Medulla oblongata (tissue), 1 donor: ENCODE measurements at regions not wholly inside any gene's neighbourhood (a gene's known extent, or its start where the extent isn't known, plus 50 kb on each side); places are given as distances from the start of the nearest gene placed in this dataset.
A peak's percentile ranks its signal among the peaks of the same experiment; 100 is the strongest.
"Not testable (repeated sequence)": the region's sequence is repeated elsewhere in the genome, so short reads cannot be mapped to it uniquely, and the experiment has no call there.

Experiments
- DNase-seq: peaks from one replicate; pipeline ENCODE4 v3.0.0-alpha.2; 2015; ENCODE audit errors: extremely low spot score

- DNase-seq, result no peak
These were observed 52.3 kb upstream of the COL5A2 start for GRCh38 chr2:189231719-189232323.

DNA sequence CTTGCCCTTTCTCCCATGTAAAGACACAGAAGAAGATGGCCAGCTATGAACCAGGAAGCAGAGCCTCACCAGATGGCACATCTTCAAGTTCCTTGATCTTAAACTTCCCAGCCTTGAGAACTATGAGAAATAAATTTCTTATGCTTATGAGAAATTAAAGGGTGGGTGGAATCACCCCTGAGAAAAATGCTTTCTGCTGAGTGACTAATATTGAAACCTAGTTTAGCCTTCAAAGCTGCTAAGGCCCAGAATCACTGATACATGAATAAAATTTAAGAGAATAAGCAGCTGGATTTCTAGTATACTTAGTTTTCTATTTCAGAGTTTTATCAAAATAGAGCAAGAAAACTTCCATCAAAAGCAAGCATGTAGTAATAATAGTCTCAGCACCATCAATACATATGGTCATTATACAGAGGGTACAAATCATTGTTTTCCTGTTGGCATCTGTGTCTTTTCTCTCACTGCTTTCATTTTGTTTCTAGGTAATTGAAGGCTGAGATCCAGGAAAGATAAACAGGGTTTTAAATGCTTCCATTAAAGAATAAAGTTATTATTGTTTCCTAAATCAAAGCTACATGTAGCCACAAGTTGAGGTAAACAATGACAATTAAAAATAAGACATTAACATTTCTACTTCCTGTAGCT lies 53.3 kb upstream of the COL5A2 start:
- DNase-seq, result no peak

- DNase-seq, result no peak
These were observed 54.0 kb upstream of the COL5A2 start for GRCh38 chr2:189233527-189233926.

DNA sequence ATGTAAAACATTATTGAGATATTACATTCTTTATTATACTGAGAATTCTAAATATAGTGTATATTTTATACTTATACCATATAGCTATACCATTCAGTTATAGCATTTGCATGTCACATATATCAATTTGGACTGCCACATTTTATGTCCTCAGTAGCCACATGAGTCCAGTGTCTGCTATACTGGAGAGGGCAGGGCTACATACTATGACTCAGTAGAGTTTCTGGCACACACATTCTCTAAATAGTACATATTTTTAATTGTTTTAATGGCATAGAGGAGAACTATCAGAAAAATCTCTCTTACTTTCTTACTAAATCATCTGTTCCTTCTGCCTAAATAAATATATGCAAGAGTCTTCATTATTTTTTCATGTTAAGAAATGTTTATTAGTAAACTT lies 55.4 kb upstream of the COL5A2 start:
- DNase-seq, result no peak

- no peak for DNase-seq
These were observed 56.5 kb upstream of the COL5A2 start for GRCh38 chr2:189236066-189236465.

DNA sequence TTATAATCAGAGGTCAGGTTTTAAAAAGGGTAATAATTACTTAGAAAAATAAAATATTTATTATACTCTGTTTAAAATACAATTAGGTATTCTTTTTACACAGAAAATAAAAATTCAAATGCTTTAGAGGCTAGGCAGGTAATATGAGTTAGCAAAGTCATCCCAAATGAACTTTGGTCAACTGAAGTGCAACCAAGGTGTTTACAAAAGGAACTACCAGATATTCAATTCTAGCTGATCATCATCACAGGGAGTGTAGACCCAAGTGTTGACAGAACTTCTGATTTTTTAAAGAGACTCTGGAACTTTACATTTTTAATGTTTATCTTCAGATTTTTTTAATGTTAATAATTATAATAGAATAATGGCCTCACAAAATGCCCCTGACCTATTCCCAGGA lies 59.3 kb upstream of the COL5A2 start:
- DNase-seq, result no peak

DNA sequence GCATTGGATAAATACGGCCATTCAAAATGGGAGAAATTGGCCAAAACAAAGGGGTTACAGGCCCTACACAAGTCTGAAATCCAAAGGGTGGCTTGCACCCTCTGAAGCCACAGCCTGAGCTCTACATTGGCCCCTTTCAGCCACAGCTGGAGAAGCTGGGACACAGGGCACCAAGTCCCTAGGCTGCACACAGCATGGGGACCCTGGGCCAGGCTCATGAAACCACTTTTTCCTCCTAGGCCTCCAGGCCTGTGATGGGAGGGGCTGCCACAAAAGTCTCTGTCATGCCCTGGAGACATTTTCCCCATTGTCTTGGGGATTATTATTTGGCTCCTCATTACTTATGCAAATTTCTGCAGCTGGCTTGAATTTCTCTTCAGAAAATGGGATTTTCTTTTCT lies 64.3 kb upstream of the COL5A2 start:
- DNase-seq, result not testable (repeated sequence)

- DNase-seq, result no peak
These were observed 67.7 kb upstream of the COL5A2 start for GRCh38 chr2:189247276-189247675.

GRCh38 chr2:189248141-189248540 lies 68.6 kb upstream of the COL5A2 start:
- DNase-seq, result no peak

DNA sequence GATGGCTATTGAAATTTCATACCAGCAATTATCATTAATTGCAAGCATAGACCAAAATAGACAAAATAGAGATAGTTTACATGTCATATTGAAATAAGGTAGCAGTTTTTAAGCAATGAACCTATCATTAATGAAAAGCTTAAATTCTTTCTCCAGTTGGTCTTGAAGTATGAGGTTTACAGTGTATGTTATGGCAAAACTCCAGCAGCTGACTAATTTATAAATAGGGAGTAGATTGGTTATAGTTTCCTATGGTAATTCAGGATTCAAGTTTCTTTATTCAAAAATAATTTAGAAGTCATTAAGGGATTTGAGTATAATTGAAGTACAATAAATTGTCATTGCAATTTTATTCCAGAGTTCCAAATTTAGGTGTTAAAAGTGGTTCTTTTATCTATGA lies 69.6 kb upstream of the COL5A2 start:
- no peak for DNase-seq

- no peak for DNase-seq
These were observed 70.3 kb upstream of the COL5A2 start for GRCh38 chr2:189249901-189250300.

GRCh38 chr2:189252991-189253675 lies 73.6 kb upstream of the COL5A2 start:
- no peak for DNase-seq

- no peak for DNase-seq
These were observed 74.3 kb upstream of the COL5A2 start for GRCh38 chr2:189253836-189254235.

- peak; percentile 28 for DNase-seq
These were observed 74.8 kb upstream of the COL5A2 start for GRCh38 chr2:189254268-189254883.

- no peak for DNase-seq
These were observed 76.2 kb upstream of the COL5A2 start for GRCh38 chr2:189255711-189256110.

- no peak for DNase-seq
These were observed 79.2 kb upstream of the COL5A2 start for GRCh38 chr2:189258616-189259365.

- DNase-seq, result no peak
These were observed 80.8 kb upstream of the COL5A2 start for GRCh38 chr2:189260361-189260814.

DNA sequence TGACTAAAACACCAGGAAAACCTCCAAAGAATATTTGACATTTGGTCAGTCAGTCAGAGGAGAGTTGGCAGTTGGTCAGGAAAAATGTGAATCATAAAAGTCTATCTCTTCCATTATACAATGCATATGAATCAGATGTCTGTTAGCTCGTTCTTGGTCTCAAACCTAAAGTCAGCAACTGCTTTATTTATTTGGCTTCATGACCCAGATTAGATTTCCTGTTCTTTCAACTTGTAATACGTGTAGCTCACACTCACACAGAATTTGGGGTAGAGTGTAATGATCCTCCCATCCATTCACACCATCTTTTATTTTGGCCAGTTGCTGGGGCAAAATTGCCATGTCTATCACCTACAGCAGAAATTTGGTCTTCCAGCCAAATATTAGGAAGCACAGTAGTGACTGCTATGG lies 81.9 kb upstream of the COL5A2 start:
- DNase-seq, result no peak

DNA sequence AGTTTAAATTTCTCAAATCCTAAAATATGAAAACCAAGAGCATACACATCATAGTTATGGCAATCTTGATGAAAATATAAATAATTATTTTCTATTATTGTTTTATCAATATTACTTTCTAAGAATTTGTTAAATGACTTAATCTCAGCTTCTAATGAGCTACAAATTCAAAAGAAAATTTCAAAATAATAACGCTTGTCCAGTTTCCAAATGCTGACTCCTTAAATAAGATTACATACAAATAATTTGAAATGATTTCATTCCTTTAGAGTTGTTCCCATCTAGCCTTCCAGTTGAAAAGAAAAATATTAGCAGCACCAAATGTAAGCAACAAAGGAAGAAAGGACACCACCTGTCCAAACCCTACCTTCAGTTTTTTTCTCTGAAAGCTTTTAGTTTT lies 82.4 kb upstream of the COL5A2 start:
- no peak for DNase-seq

- no peak for DNase-seq
These were observed 86.2 kb upstream of the COL5A2 start for GRCh38 chr2:189265696-189266320.

DNA sequence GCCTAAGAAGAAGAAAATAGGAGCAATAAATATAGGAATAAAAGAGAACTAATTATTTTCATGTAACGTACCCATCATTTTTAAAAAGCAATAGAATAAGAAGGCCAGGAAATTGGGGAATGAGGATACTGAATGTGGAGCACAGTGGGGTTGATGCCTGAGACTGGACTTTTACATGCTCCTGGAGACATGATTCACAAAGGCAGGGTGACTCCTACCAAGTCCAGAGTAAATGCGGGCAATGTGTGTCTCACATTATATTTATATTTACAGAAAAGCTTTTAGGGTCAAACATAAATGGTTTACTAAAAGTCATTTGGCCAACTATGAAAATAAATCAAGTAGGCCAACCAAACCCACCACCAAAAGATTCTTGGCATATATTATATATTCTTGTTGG lies 87.9 kb upstream of the COL5A2 start:
- no peak for DNase-seq
